DMS 273 treated with DMSO at 0.1 percent for 48 hours (cell line): ENCODE measurements at regions not wholly inside any gene's neighbourhood (a gene's known extent, or its start where the extent isn't known, plus 50 kb on each side); places are given as distances from the start of the nearest gene placed in this dataset.

Experiments used
- DNase-seq: peaks from one replicate; lab custom pipeline; 2025; lab: John Stamatoyannopoulos, UW

DNA sequence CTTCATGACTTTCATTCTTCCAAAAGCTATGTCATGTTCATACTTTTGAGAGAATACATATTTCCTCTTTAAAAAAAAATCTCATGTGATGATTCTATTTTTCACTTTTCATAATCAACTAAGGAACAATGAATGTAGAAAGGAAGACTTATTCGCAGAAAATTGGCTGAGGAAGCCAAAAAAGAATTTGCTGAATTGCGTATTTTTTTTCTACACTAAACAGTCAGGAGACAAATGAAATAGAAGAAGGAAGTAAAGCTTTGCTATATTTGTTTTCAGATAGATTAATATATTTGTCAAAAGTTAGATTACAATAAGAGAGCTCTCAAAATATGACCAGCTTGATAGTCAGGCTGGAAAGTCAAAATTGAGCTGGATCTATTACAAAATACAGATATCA is 504.2 kb downstream of the ANXA1 start:
- DNase-seq = no peak

DNA sequence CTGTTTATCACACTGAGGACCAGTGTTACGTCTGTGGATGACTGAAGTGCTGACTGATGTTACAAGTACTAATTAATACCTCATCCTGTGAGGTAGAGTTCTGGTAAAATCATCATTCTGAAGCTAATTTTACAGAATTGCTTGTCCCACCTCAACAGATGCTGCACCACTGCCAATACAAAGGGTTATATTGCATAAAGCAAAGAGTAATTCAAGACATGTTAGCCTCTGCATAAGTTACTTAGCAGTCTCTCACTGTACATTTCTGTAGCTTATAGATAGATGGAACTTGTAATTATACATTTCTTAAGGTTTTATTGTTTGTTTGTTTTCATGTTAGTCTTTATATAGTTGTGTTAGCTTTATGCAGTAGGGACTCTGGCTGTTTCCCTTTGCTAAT is 513.6 kb downstream of the ANXA1 start:
- DNase-seq = no peak

DNA sequence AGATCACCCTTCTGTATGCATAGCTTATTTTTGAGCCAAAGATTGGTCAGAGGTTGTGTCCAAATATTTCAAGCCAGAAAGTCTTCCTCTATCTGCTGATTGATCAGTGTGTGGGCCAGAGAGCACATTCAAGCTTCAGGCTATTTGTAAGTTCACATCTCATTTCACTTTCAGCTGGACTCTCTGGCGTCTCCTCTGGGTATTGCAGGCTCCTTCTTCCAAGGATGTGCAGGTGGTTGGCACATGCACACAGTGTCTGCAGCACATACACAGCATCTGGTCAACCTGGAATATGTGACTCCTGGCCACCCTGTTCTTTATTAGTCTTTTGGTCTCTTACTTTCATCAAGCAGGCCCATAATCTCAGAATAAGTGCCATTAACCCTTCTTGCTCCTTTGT is 516.1 kb downstream of the ANXA1 start:
- DNase-seq = no peak

DNA sequence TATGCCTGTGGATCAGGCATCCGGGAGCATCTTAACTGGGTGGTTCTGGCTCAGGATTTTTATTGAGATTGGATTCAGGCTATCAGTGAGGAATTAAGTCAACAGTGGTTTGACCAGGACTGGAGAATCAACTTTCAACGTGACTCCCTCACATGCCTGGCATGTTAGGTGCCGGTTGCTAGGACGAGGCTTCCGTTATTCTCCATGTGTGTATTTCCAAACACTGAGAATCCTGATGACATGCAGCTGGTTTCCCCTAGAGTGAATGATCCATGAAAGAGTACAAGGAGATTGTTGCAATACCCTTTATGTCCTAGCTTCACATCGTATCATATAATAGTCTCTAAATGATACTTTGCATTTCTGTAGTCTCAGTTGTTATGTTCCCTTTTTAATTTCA is 529.2 kb downstream of the ANXA1 start:
- no peak for DNase-seq

DNA sequence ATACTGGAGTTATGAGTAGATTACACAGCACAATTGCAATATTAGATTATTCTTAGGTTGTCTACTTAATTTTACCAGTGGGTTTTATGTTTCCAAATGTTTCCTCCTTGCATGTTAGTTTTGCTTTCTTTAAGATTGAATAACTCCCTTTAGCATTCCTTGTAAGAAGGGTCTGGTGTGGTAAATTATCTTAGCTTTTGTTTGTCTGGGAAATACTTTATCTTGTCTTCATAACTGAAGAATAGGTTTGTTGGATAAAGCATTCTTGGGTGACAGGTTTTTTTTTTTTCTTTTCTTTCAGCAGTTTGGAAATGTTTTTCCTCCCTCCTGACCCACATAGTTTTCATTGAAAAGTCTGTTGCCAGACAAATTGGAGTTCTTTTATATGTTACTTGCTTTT is 531.1 kb downstream of the ANXA1 start:
- DNase-seq = no peak

DNA sequence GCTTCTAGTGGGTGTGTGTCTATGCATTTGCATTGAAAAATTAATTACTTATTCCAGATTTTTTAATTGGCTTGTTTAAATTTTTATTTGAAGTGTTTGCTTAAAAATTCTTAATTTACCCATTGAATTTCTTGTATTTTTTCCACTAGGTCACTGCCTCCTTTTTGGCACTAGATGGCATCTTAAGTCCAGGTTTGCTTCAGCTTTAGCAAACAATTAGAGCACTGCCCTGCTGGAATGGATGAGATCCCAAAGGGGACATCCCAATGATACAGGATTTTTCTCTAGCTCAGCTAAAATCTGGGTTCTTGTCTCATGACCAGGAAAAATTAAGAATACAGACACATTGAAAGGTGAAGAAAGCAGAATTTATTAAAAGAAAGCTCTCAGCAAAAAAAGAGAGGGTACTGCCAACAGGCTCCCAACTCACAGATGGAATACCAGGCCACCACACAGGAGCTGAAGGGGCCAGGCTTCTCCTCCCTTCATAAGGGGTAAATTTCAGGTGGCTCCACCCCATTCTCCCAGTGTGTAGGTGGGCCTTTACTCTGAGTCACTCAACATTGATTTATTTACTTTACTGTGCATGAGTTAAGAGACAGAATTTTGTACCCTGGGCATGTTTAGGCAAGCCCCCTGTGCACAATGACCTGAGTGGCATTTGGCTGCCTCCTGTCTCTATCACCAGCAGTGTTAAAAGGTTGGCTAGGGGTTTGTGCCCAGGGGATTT is 532.4 kb downstream of the ANXA1 start:
- peak; percentile 0 for DNase-seq

DNA sequence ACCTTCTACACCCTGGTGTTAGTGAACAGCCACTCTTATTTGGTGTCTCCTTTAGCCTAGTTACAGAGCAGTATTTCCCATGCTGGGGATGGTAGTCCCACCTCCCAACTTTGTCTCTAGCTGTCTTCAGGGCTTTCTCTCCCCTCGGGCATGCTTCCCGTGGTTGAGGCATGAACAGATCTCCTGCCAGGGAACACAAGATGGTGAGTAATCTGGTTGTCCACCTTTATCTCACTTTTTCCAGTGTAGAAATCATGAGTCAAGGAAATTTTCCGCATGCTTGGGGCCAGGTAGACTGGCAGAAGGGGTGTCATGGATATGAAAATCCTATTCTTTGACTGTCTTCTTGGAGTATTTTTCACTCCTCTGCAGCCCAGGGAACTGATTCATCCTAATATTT is 532.9 kb downstream of the ANXA1 start:
- DNase-seq = no peak

DNA sequence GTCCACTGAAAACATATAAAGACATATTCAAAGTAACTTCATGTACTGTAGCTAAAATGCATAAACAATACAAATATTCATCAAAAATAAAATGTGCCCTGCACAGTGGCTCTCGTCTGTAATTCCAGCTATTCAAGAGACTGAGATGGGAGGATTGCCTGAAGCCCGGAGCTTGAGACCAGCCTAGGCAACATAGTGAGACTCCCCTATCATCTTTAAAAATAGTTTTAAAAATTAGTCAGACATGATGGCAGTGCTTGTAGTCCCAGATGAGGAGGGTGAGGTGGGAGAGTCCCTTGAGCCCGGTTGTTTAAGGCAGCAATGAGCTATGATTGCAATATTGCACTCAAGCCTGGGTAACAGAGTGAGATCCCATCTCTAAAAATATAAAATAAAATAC is 534.1 kb downstream of the ANXA1 start:
- no peak for DNase-seq

DNA sequence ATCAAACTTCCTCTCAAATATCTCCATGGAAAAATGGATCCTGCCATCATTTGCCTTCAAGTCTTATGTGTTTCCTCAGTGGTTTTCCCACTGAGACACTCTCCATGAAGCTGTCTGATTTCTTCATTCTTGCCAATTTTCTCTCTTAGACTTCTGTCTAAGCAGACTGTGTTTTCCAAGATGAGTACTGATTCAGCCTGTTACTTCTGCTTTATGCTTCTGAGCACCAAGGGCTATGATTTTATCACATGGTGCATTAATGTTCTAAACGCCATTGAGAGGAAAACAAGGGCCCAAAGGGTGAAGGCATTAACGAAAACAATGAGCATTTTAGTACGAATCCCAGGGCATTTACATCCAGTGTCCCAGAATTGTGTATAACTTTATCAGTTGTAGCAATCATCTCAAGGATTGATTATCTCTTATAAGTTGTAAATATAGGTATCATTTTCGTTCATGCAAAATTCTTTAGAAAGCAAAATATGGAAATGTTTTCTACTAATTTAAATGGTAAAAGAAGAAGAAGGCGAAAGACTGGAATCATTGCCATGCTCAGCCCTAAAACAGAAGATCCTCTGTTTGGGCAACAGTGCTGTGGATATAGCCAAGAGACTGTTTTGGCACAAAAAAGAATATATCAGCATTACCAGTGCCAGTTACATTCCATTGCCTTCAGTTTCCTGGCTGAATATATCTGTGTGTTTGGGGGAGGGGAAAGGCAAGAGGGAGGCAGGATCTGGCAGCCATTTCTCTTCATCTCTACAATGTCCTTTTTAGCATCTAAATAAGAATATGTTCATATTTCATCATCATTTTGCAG is 537.6 kb downstream of the ANXA1 start:
- DNase-seq = no peak

DNA sequence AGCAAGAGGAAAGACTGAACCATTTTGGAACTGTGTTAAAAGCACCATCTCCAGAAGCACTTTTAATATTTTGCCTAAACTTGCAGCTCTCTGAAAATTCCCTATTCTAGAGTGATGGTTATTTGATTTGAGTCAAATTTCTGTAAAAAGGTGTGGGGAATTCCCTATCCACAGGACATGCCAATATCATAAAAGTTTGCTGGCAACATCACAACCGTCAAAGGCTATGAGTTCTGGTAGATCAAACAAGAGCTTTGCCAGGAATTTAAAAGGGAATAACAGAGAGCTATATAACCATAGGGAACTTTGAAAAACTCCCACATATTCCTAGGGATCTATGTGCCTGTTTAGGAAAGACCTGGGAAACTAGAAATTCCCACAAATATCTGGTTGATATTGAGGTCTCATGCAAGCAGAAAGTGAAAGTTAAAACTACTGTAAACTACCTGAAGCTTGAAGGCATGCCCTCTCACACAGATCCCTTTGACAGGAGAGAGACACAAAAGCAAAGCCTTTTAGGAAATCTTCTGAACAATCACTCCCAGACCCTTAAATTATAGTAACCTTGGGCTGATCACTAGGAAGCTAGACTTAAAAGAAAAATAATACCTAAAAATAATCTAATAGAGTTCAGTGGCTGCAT is 549.9 kb downstream of the ANXA1 start:
- no peak for DNase-seq

DNA sequence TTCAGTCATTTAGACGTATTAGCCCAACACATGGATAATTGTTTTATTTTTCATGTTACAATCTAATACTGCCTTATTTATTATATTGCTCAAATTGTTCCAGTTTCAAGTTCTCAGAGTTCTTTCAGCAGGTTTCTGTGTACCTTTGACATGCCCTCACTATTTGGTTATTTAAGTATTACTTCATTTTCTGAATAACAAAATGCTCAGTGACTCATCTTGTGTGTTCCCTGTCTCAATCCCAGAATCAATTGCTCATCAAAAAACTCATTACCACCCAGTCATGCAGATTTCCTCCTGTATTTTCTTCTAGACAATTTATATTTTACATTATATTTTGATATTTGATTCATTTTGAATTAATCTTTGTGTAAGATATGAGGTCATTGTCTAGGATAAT is 562.6 kb downstream of the ANXA1 start:
- DNase-seq = no peak

DNA sequence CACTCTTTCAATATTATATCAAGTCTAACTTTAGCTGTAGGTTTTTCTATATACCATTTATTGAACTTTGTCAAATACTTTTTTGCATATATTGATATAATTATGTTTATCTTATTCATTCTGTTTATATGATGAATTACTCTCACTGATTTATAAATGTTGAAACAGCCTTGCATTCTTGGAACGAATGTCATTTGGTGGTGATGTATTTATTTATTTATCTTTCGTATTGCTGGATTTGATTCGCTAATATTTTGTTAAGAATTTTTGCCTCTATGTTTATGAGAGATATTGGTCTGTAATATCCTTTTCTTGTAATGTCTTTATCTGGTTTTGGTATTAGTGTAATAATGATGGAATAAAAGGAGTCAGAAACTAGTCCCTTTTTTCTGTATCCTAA is 563.9 kb downstream of the ANXA1 start:
- DNase-seq = no peak

DNA sequence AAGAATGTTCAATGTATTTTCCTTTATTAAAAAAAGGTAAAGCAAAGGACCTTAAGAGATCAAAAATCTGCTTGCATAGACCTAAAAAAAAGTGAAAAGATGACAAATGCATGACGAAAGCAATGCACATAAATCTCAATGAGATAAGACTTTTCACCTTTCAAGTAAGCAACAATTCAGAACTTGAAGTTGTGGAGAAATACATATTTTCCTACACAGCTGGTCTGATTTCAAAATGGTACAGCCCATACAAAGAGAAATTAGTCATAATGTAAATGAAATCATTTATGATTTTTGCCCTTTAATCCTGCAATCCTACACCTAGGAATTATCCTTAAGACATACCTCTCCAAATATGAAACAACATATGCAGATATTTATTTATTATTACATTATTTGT is 568.0 kb downstream of the ANXA1 start:
- DNase-seq = no peak

DNA sequence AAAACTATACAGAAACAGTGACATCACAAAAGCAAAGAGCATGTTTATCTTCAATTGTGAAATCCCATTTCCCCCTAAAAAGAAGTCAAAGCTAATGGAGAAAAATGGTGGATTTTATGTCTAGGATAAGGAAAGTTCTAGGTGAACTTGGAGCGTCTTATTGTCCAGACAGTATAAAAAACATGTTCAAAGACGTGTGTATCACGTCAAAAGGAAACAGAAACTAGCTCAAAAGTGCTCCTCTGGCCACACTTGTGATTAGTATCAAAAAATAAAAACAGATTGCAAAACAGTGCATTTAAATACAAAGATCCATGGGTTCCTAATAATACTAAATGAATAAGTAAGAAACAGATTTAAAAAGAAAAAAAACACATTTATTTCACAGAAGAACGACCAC is 568.9 kb downstream of the ANXA1 start:
- DNase-seq = no peak

DNA sequence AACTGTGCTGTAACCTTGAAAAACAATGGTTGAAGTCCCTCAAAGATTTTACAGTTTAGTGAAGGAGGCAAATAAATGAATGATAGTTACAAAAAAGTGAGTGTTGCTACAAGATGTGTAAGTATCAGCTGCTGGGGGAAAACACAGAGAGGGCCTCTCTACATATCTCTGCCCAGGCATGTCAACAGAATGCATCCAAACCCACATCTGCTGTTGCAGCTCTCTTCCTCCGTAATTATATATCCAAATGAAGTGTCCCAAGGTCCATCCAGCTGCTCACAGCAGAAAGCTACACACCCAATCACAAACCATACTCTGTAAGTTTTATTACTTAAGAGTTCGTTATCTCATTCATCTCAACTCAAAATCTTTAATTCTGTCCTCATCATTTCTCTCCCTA is 584.6 kb downstream of the ANXA1 start:
- no peak for DNase-seq

DNA sequence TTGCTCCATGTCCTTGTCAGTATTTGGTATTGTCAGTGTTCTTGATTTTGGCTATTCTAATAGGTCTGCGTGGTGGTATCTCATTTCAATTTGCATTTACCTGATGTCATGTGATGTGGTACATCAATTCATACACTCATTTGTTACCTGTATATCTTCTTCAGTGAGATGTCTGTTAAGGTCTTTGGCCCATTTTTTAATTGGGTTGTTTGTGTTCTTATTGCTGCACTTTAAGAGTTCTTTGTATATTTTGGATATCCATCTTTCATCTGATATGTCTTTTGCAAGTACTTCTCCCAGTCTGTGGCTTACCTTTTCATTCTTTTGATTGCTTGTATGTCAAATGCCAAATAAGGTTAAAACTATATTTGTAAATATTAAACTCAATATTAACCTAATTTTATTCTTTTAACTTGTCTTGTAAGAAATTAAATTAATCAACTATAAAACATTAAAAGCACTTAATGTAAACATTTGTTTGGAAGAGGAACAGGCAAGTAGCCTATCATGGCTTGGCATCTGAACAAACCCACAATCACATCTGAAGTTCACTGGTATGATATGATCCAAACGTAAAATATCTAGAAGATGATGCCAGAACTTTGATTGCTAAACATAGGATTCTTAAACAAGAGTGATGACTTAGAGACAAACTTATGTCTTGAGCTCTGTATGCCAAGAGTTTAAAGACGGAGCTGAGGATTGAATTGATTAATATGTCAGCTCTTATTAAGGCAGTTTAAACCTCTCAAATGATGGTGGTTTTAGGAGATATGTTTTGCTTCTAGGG is 587.3 kb downstream of the ANXA1 start:
- no peak for DNase-seq

DNA sequence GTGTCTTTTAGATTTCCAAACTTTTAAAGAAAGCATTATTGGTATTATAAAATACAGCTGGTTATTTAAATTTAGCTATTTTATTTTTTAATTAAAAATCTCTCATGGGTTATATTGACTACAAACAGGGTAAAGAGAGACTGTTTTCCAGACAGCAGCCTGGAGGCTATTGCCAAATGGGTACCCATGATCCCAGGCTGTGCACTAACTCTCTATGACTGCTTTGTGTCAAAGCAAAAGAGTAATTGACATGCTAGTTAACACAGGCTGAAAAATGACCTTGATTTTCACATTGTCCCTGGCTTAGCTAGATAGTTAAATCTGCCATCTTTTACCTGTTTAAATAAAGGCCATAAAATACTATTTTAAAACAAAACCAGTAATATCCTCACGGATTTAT is 589.7 kb downstream of the ANXA1 start:
- no peak for DNase-seq

DNA sequence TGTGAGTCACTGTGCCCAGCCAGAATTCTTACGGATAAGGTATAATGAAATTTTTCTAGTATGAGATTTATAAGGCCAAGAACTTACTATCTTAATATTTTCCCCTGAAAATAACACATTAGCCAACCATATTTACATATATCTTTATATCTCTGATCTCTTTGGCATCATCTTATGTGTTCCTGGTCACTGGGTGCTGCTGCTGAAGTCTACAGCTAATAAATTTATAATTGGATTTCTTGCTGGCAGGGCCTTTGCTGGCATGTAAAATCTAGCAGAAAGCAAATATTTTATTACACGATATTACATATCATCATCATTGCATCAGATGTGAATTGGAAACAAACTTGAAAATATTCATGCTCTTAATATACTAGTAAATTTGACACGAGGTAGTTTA is 590.7 kb downstream of the ANXA1 start:
- DNase-seq = no peak

DNA sequence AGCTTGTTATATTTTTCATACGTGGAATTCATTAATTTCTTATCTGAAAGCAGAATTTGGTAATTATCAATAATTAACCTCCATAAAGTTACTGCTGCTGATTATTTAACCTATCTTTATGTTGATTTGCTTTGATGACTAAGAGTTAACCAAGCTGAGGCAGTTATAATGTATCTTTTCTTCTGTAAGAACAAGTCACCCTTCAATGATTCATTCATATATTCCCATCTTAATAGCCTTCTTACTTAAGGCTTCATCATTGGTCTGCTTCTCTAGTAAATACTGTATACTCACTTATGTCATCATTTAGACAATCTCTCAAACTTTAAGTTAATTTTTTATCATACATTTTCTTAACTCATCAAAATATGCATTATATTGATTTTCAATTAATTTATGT is 592.2 kb downstream of the ANXA1 start:
- DNase-seq = no peak

DNA sequence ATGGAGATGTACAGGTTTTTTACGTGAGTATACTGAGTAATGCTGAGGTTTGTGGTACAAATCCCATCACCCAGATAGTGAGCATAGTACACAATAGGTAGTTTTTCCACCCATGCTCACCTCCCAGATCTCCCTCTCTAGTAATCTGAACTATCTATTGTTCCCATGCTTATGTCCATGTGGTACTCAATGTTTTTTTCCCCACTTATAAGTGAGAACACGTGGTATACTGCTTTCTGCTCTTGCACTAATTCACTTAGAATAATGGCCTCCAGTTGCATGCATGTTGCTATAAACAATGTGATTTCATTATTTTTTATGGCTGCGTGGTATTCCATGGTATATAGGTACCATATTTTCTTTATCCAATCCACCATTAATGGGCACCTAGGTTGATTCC is 593.9 kb downstream of the ANXA1 start:
- DNase-seq = no peak

DNA sequence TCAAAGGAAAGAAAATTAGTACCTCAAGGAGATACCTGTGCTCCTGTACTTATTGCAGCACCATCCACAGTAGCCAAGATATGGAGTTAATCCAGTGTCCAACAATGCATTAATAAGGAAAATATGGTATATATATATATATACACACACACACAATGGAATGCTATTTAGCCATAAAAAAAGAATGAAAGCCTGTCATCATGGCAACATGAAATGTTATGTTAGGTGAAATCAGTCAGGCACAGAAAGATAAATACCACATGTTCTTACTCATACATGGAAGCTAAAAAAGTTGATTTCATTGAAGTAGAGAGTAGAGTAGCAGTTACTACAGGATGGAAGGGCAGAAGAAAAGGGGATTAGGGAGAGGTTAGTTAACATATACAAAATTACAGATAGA is 601.5 kb downstream of the ANXA1 start:
- DNase-seq = no peak

DNA sequence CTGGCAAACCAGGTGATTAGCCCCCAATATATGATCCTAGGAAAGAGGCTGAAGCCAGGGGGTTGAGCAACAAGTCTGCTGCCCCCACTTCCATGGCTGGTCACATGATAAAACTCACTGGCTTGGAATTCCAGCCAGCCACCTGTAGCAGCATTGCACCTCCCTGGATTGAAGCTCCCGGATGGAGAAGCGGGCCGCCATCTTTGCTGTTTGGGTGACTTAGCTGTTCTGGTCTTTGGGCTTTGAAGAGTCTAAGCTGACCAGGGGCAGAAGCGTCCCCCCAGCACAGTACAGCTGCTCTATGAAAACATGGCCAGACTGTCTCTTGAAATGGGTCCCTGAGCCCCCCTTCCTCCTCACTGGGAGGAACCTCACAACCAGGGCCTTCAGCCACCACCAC is 610.2 kb downstream of the ANXA1 start:
- DNase-seq = no peak

DNA sequence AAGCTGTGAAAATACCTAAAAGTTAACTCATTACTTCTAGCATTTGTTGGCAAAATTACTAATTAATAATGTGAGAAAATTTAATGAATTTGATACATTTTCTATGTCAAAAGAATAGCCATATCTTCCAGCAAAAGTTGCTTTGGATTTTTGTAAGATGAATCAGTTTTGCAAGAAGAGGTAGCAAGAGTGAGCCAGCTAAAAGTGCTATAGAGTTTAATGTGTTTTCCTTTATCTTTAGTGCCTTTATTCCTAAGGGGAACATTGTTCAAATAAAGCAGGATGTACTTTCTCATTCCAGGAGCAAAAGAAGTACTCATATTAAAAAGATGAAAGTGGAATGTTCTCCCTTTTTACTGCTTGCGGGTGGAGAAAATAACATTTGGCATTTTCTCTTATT is 622.2 kb downstream of the ANXA1 start:
- DNase-seq = no peak
